HCT116 (cell line): ENCODE measurements at regions not wholly inside any gene's neighbourhood (a gene's known extent, or its start where the extent isn't known, plus 50 kb on each side); places are given as distances from the start of the nearest gene placed in this dataset.

ENCODE experiments used
- ATAC-seq: fragments of 200-7000 bp; cut with Tn5 transposase; 2 replicates; pipeline ENCODE4 v1.9.1; 2020; ENCODE audit warnings: mild to moderate bottlenecking, moderate library complexity
- BruUV-seq: library from RNA; stranded (reverse); fragments of 400-500 nt; replicated peaks from 2 replicates; lab custom pipeline; 2021; lab: Mats Ljungman, UMichigan
- CTCF ChIA-PET: fragments of 300-600 bp; sonication (Branson Sonifier 250); formaldehyde crosslinking; loops from one replicate; lab custom pipeline; 2021; ENCODE audit warnings: antibody characterized with exemption; lab: Charles Lee
- POLR2A ChIA-PET: fragments of 300-600, 350-600 bp; sonication (Branson Sonifier 250); formaldehyde crosslinking; loops from one replicate; lab custom pipeline; 2021; ENCODE audit warnings: antibody characterized with exemption; lab: Charles Lee
- RAD21 ChIA-PET, 2 experiments: fragments of 300-600 bp; sonication (Branson Sonifier 250); formaldehyde crosslinking; loops; one replicate each; lab custom pipeline; 2023; ENCODE audit warnings: low total read pairs in 2 of 2; ENCODE audit not compliant: uncharacterized antibody in 2 of 2, unreplicated experiment in 2 of 2, low non-redundant PET in 1 of 2; lab: Charles Lee
- DNase-seq: peaks from one replicate; pipeline ENCODE4 v3.0.0-alpha.2; 2010; ENCODE audit warnings: low read depth, low spot score
- H2AFZ ChIP-seq: fragments of 200-600 bp; shearing (Covaris generic), sonication (generic); 2 replicates; pipeline ENCODE4 v1.6.1; 2017; ENCODE audit warnings: low read depth, mixed run types, mixed read lengths, antibody characterized with exemption, low read length; ENCODE audit not compliant: poor library complexity, severe bottlenecking
- H3K27ac ChIP-seq: 2 replicates; pipeline ENCODE4 v1.5.1; 2012; ENCODE audit warnings: low read depth, low read length
- H3K27me3 ChIP-seq: fragments of 200-600 bp; sonication (generic); 2 replicates; pipeline ENCODE4 v1.6.1; 2016; ENCODE audit warnings: mixed run types, low read length, mixed read lengths; ENCODE audit not compliant: insufficient read depth
- H3K36me3 ChIP-seq, 2 experiments: fragments of 200-500 bp in 1 of 2; fragments of 200-600 bp in 1 of 2; sonication (Bioruptor generic) in 1 of 2; sonication (generic) in 1 of 2; 2 replicates each; pipeline versions ENCODE4 v1.5.1 to v1.6.1; 2014 to 2016; ENCODE audit warnings: low read length in 2 of 2, inconsistent platforms in 1 of 2, mixed read lengths in 1 of 2, mixed run types in 1 of 2; ENCODE audit not compliant: insufficient read depth in 2 of 2, control insufficient read depth in 1 of 2
- H3K4me1 ChIP-seq, 2 experiments: fragments of 200-600 bp in 1 of 2; sonication (generic) in 1 of 2; 2 replicates each; pipeline versions ENCODE4 v1.5.1 to v1.6.1; 2012 to 2017; ENCODE audit warnings: low read length in 2 of 2, inconsistent platforms in 1 of 2, mild to moderate bottlenecking in 1 of 2, mixed read lengths in 1 of 2, mixed run types in 1 of 2, moderate library complexity in 1 of 2; ENCODE audit not compliant: insufficient read depth in 2 of 2, control insufficient read depth in 1 of 2
- H3K4me2 ChIP-seq: fragments of 200-600 bp; sonication (generic); 2 replicates; pipeline ENCODE4 v1.6.1; 2017; ENCODE audit warnings: mixed run types, low read length, mixed read lengths
- H3K4me3 ChIP-seq, 2 experiments: fragments of 200-600 bp in 1 of 2; sonication (generic) in 1 of 2; replicated peaks in 1 of 2; 2 replicates each; pipeline ENCODE4 v1.5.1; 2011 to 2016; ENCODE audit warnings: low read length in 2 of 2, control low read depth in 1 of 2, low read depth in 1 of 2, mild to moderate bottlenecking in 1 of 2, mixed read lengths in 1 of 2, mixed run types in 1 of 2
- H3K79me2 ChIP-seq: fragments of 200-600 bp; sonication (generic); 2 replicates; pipeline ENCODE4 v1.6.1; 2017; ENCODE audit warnings: mild to moderate bottlenecking, mixed run types, low read length, moderate library complexity, mixed read lengths; ENCODE audit not compliant: insufficient read depth
- H3K9ac ChIP-seq: fragments of 200-600 bp; sonication (generic); 2 replicates; pipeline ENCODE4 v1.6.1; 2016; ENCODE audit warnings: low read length, mixed read lengths
- H3K9me2 ChIP-seq: fragments of 200-600 bp; sonication (generic), shearing (Covaris generic); 2 replicates; pipeline ENCODE4 v1.6.1; 2017; ENCODE audit warnings: mixed run types, mild to moderate bottlenecking, moderate library complexity; ENCODE audit not compliant: insufficient read depth
- H3K9me3 ChIP-seq, 2 experiments: fragments of 200-500 bp in 1 of 2; fragments of 200-600 bp in 1 of 2; sonication (Bioruptor generic) in 1 of 2; sonication (generic) in 1 of 2; 2 replicates each; pipeline ENCODE4 v1.6.1; 2014 to 2017; ENCODE audit warnings: low read length in 2 of 2, mixed read lengths in 2 of 2, inconsistent platforms in 1 of 2, low read depth in 1 of 2, mild to moderate bottlenecking in 1 of 2, mixed run types in 1 of 2, moderate library complexity in 1 of 2; ENCODE audit not compliant: control insufficient read depth in 1 of 2, insufficient read depth in 1 of 2
- H4K20me1 ChIP-seq: fragments of 200-600 bp; sonication (generic), shearing (Covaris generic); 2 replicates; pipeline ENCODE4 v1.6.1; 2017; ENCODE audit warnings: mixed run types, mild to moderate bottlenecking, moderate library complexity; ENCODE audit not compliant: insufficient read depth
- CBX3 ChIP-seq: IDR thresholded peaks from 2 replicates; pipeline ENCODE4 v1.6.1; 2012; ENCODE audit warnings: low read depth
- EGR1 ChIP-seq: IDR thresholded peaks from 2 replicates; pipeline ENCODE4 v1.6.1; 2012; ENCODE audit warnings: low read depth
- EZH2 ChIP-seq: fragments of 200-600 bp; sonication (generic); IDR thresholded peaks from 2 replicates; pipeline ENCODE4 v1.6.1; 2017; ENCODE audit warnings: antibody characterized with exemption, mixed run types
- EZH2phosphoT487 ChIP-seq: fragments of 200-600 bp; IDR thresholded peaks from 2 replicates; pipeline ENCODE4 v1.6.1; 2018; ENCODE audit warnings: antibody characterized with exemption, borderline replicate concordance
- FOSL1 ChIP-seq: IDR thresholded peaks from 2 replicates; pipeline ENCODE4 v1.6.1; 2012; ENCODE audit warnings: low read depth
- SIN3A ChIP-seq: IDR thresholded peaks from 2 replicates; pipeline ENCODE4 v1.6.1; 2012; ENCODE audit warnings: low read depth
- YY1 ChIP-seq: IDR thresholded peaks from 2 replicates; pipeline ENCODE4 v1.6.1; 2011; ENCODE audit warnings: low read length, low read depth, moderate library complexity, mild to moderate bottlenecking; ENCODE audit not compliant: insufficient replicate concordance; ENCODE audit errors: extremely low read depth
- ZFX ChIP-seq: fragments of 450-650 bp; IDR thresholded peaks from 2 replicates; pipeline ENCODE4 v1.6.1; 2017
- intact Hi-C: fragments of 100-400 bp; cut with micrococcal nuclease; formaldehyde crosslinking; loops from 2 replicates; pipeline ENCODE4 v1.10.0; 2022
- TF ChIP-seq, protein P1 (sequence below): IDR thresholded peaks from 2 replicates; pipeline ENCODE4 v1.6.1; 2012
- TF ChIP-seq, protein P2 (sequence below): IDR thresholded peaks from 2 replicates; pipeline ENCODE4 v1.6.1; 2011; ENCODE audit warnings: mild to moderate bottlenecking, low read length, moderate library complexity; ENCODE audit not compliant: insufficient replicate concordance; ENCODE audit errors: extremely low read depth
- TF ChIP-seq, protein P3 (sequence below): IDR thresholded peaks from 2 replicates; pipeline ENCODE4 v1.6.1; 2012; ENCODE audit warnings: low read depth

DNA sequence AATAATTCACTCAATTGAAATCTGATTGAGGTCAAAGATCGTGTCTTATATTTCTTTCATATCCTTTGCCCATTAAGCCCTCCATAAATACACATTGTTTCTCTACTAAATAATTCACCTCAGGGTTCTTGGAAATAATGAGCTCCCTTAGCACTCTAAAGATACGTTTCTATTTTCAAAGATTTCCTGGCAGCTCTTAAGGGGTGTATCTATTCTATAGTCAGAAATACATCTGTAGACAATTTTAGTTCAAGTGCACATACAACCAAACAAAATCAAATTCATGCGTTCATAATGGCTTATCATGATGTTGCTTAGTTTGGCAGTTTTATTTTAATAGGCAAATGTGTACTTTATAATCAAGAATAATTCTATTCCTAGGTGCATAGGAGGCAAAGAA, 361.1 kb upstream of the DDHD1 start (continued):
- TF ChIP-seq EZH2phosphoT487 (no peak), EZH2 (no peak), EGR1 (no peak)
- TF ChIP-seq, protein P1, sequence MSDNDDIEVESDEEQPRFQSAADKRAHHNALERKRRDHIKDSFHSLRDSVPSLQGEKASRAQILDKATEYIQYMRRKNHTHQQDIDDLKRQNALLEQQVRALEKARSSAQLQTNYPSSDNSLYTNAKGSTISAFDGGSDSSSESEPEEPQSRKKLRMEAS, result no peak

DNA sequence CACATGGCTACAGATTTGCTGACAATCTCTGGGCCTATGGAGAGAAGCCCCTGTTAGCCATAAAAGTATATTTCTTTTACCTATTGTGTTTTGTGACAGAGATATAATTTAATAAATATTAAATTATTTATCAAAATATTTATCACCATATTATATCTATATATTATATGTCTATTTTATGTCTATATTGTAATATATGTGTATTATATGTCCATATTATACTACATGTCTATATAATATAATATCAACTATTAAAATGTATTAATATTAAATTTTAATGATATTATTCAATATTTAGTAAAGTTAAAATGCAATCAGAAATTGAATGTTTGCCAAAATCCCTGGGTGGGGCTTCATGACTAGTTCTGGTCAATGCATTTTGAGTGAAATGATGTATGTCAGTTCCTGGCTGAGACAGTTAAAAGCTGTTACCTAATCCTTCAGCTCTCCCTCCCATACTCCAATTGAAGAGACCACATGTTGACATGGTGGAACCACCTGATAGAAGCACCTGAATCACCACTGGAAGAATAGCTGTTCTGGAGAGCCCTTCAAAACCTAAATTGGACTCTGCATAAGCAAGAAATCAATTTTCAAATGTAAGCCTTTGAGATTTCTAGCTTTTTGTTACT, 357.3 kb upstream of the DDHD1 start:
- Histone ChIP-seq H4K20me1 (no peaks in the 10 kb centered on the region), H3K4me3 (no peak overlapping the region), H3K9ac (no peak overlapping the region), H3K27me3 (no peaks in the 10 kb centered on the region), H3K4me2 (no peak overlapping the region), H3K79me2 (no peaks in the 10 kb centered on the region), H3K9me3 (no peaks in the 10 kb centered on the region), H2AFZ (no peak overlapping the region), H3K27ac (no peak overlapping the region), H3K36me3 (no peaks in the 10 kb centered on the region), H3K9me2 (no peaks in the 10 kb centered on the region), H3K4me1 (peaks cover 0 to 8% of the 10 kb centered on the region in 2 experiments; a peak in 1 of 4 replicates)
- intact Hi-C loops, result no loop called here
- TF ChIP-seq, protein P2, sequence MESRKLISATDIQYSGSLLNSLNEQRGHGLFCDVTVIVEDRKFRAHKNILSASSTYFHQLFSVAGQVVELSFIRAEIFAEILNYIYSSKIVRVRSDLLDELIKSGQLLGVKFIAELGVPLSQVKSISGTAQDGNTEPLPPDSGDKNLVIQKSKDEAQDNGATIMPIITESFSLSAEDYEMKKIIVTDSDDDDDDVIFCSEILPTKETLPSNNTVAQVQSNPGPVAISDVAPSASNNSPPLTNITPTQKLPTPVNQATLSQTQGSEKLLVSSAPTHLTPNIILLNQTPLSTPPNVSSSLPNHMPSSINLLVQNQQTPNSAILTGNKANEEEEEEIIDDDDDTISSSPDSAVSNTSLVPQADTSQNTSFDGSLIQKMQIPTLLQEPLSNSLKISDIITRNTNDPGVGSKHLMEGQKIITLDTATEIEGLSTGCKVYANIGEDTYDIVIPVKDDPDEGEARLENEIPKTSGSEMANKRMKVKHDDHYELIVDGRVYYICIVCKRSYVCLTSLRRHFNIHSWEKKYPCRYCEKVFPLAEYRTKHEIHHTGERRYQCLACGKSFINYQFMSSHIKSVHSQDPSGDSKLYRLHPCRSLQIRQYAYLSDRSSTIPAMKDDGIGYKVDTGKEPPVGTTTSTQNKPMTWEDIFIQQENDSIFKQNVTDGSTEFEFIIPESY, result no peak
- TF ChIP-seq, protein P3, sequence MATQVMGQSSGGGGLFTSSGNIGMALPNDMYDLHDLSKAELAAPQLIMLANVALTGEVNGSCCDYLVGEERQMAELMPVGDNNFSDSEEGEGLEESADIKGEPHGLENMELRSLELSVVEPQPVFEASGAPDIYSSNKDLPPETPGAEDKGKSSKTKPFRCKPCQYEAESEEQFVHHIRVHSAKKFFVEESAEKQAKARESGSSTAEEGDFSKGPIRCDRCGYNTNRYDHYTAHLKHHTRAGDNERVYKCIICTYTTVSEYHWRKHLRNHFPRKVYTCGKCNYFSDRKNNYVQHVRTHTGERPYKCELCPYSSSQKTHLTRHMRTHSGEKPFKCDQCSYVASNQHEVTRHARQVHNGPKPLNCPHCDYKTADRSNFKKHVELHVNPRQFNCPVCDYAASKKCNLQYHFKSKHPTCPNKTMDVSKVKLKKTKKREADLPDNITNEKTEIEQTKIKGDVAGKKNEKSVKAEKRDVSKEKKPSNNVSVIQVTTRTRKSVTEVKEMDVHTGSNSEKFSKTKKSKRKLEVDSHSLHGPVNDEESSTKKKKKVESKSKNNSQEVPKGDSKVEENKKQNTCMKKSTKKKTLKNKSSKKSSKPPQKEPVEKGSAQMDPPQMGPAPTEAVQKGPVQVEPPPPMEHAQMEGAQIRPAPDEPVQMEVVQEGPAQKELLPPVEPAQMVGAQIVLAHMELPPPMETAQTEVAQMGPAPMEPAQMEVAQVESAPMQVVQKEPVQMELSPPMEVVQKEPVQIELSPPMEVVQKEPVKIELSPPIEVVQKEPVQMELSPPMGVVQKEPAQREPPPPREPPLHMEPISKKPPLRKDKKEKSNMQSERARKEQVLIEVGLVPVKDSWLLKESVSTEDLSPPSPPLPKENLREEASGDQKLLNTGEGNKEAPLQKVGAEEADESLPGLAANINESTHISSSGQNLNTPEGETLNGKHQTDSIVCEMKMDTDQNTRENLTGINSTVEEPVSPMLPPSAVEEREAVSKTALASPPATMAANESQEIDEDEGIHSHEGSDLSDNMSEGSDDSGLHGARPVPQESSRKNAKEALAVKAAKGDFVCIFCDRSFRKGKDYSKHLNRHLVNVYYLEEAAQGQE, result no peak
- TF ChIP-seq FOSL1 (no peak), YY1 (no peak), SIN3A (no peak), CBX3 (no peak), ZFX (no peak), EZH2 (no peak)
- ATAC-seq (no peak), DNase-seq (no peak)
- ChIA-PET POLR2A (no interaction called here), CTCF (no interaction called here), RAD21 (no interaction called here)
- BruUV-seq, result no TSS peak
